DMS53 (cell line): ENCODE measurements at regions not wholly inside any gene's neighbourhood (a gene's known extent, or its start where the extent isn't known, plus 50 kb on each side); places are given as distances from the start of the nearest gene placed in this dataset.
A peak's percentile ranks its signal among the peaks of the same experiment; 100 is the strongest.
"Not testable (repeated sequence)": the region's sequence is repeated elsewhere in the genome, so short reads cannot be mapped to it uniquely, and the experiment has no call there.

Experiments used
- DNase-seq: peaks from one replicate; lab custom pipeline; 2025; lab: John Stamatoyannopoulos, UW

GRCh38 chr7:119266790-119267189, 1006.2 kb upstream of the KCND2 start:
- not testable (repeated sequence) for DNase-seq

DNA sequence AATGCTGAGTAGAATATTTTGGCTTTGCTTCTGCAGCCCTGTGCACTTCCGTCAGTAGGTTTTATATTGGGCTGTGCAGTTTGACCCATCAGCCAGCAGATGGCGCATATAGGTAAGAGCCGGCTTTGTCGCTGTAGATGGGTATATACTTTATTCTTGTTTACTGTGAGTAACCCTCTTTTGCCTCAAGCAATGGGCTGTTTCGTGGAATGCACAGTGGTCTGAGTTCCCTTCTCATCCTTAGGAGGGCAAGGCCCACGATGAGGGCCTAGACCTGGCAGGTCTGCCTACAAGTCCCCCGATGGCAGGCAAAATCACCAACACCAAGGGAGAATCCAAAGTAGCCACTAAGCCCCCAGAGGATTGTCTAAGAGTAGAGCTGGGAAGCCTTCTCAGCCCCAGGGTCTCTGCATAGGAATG, 1002.9 kb upstream of the KCND2 start:
- DNase-seq: peak; percentile 93

- peak; percentile 18 for DNase-seq
Measured at GRCh38 chr7:119270644-119271043, 1002.3 kb upstream of the KCND2 start.

GRCh38 chr7:119271147-119271779, 1001.7 kb upstream of the KCND2 start:
- DNase-seq: no peak

- no peak for DNase-seq
Measured at GRCh38 chr7:119281181-119281846, 991.7 kb upstream of the KCND2 start.

DNA sequence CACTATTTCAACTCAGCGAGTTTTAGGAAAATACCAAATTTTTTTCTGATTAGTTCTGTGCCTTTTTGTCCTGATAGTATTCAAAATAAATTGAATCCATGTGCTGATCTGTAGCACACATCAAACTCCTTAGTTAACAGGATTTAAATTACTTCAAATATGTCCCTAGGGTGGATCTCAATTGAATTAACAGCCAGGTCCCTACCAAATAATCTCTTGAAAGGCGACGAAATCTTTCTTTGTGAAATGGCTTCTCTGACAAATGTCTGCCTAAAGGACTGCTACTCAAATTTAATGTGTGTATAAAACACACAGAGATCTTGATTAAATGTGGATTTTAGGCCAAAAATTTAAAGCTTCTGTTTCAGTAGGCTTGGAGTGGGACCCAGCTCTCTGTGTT, 989.6 kb upstream of the KCND2 start:
- DNase-seq: no peak

DNA sequence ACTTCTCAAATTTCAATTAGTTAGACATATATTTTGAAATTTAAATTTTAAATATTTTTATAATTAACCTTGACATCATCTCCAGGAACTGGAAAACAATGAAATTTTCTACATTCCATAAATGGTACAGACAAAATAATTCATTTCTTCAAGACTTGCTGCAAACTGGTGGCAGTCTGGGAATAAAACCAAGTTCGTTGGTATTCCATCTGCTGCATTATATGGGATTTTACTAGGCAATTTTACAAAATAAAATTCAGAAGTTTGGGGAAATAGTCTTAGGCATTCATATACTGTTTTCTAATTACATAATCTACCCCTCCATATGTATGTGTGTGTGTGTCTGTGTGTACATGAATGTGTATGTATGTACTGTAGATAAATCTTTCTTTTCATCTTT, 984.6 kb upstream of the KCND2 start:
- no peak for DNase-seq

DNA sequence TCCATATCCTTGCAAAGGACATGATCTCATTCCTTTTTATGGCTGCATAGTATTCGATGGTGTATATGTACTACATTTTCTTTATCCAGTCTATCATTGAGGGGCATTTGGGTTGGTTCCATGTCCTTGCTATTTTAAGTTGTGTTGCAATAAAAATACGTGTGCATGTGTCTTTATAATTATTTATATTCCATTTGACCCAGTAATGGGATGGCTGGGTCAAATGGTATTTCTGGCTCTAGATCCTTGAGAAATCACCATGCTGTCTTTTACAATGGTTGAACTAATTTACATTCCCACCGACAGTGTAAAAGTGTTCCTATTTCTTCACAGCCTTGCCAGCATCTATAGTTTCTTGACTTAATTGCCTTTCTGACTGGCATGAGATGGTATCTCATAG, 972.6 kb upstream of the KCND2 start:
- DNase-seq: peak; percentile 19

DNA sequence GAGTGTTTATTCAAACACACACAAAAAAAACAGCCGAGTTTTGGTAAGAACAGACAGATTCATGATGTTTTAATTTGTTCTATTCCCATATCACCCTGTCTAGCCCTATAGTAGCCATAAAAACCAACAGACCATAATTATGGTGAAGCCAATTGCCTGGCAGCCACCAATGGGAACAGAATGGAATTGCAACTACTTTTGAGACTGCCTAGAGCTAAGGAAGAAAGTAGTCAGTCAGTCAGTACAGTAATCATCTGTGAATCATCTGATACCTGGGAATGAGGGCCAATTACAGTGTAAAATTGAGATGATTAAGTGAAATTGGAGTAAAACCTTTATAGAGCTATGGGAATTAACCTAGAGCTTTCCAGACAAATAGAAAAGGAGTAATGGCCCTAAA, 952.7 kb upstream of the KCND2 start:
- peak; percentile 34 for DNase-seq

DNA sequence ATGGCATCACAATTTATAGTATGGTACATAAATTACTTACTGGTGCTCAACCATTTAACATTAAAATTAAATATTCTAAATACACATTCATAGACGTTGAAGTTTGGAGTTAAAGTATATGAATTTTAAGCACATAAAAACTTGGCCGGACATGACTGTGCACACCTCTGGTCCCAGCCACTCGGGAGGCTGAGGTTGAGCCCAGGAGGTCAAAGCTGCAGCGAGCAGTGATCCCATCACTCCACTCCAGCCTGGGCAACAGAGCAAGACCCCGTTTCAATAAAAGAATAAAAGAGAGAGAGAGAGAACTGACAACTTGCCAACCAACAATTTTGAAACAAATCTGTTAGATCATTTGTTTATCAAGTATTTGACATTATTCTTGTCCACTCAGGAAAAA, 943.3 kb upstream of the KCND2 start:
- no peak for DNase-seq

- DNase-seq: peak; percentile 86
Measured at GRCh38 chr7:119335405-119335804, 937.6 kb upstream of the KCND2 start.

DNA sequence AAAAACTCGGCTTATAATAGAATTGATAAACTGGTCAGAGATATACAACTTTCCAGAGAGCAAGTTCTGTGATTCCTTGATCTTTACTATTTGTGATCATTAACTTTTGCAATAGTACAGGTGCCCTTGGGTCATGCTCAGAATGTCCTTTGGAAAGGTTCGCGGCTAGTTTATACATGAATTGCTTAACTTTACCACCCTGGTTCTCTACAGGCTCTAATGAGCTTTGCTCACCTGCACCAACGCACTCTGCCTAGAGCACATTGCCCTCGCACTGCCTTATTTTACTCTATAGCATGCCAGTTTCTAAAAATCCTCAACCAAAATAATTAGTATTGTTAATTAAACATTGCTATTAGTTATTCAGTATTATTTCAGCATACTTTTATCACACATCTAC, 931.2 kb upstream of the KCND2 start:
- DNase-seq: no peak

DNA sequence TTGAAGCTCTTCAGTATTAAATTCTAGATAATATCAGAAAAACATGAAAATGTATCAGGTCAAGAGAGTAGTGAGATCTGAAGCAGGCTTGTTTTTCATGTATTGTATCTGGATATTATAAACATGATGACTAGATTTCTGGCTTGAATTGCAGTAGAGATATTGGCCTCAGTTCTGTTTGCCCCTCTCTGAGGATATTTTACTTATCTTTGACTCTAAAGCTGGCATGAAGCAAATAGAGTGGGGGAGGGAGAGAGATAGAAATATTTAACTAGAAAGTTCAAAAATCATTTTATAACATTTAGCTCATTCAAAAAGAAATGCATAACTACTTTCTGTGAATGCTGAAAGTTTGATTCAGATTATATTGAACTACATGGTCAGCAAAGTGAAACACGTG, 929.7 kb upstream of the KCND2 start:
- DNase-seq: no peak

DNA sequence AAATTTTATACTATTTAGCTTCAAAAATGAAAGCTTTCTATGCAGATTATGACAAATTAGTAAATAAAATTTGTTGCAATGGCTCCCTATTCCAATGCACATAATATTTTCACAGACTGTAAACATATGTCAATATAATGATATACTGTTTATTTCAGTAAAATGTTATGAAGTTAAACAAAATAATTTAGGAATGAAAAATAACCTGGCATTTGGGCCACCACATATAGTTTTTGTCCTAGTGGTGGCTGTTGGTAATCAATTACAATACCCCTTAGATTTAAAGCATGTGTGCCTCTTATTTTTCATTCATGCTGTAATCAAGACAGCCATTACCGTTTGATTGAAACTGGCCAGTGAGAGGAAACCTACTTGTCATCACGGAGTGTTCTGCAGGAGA, 928.5 kb upstream of the KCND2 start:
- no peak for DNase-seq

DNA sequence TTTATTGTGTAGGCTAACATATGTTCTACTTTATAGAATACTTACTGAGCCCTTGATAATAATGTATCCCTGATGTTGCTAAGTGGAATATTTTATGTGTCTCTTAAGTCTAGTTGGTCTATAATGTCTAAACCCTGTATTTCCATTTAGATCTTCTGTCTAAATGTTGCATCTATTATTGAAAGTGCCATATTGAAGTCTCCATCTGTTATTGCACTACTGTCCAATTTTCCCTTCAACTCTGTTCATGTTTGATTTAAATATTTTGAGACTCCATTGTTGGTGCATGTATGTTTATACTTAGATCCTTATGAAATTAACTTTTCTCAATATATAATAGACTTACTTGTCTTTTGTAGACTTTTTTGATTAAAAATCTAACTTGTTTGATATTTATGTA, 924.5 kb upstream of the KCND2 start:
- DNase-seq: no peak

GRCh38 chr7:119350334-119350733, 922.6 kb upstream of the KCND2 start:
- no peak for DNase-seq

GRCh38 chr7:119351320-119351719, 921.7 kb upstream of the KCND2 start:
- no peak for DNase-seq

- DNase-seq: no peak
Measured at GRCh38 chr7:119374436-119374835, 898.5 kb upstream of the KCND2 start.

DNA sequence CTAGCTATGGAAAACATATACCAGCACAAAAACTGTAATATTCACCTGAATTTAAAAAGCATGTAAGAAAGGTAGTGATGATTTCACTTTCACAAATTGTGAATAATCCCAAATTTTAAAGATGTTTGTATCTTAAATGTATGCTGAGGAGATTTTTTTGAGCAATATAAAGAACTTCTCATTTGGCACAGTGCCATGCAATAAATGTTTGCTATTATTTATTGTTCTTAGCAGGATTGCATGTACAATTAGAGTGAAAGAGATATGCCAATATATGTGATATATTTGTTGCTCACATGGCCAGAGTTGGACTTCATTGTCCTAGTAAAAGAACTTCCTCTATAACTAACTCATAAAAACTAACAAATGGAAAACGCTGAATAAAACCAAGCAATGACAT, 895.1 kb upstream of the KCND2 start:
- DNase-seq: no peak

DNA sequence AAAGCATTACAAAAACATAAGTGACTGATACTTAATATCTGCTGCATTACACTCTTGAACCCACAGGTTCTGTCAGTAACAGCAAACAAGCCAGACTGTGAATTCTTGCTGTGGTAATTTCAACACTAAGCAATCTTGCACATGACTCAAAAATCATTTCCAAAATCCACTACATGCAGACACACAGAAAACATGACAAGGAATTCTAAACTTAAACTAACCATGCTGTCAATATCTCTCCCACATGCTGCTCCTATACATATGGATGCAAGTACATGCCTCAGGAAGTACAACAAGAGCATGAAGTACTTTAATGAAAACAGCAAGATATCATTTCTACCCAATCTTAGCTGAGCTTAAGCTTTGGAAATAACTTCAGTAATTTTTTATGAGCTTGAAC, 890.2 kb upstream of the KCND2 start:
- no peak for DNase-seq

GRCh38 chr7:119395024-119395423, 878.0 kb upstream of the KCND2 start:
- DNase-seq: no peak

DNA sequence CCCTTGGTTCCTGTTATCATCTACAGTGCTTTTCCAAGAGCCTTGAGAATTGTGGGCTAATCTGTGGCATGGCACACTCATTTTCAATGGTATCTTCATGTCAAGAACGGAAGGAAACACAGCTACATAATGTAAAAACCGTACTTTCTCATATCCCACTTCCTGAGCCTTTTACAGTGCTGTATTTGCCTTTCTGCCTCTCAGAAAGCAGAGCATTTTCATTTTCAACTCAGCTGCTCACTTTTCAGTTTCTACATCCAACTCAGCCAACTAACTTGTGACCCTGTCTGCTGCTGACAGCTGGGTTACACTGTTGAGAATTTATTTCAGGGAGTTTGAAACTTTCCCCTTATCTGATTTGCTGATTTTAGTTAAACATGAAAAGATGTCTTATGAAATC, 875.8 kb upstream of the KCND2 start:
- no peak for DNase-seq

DNA sequence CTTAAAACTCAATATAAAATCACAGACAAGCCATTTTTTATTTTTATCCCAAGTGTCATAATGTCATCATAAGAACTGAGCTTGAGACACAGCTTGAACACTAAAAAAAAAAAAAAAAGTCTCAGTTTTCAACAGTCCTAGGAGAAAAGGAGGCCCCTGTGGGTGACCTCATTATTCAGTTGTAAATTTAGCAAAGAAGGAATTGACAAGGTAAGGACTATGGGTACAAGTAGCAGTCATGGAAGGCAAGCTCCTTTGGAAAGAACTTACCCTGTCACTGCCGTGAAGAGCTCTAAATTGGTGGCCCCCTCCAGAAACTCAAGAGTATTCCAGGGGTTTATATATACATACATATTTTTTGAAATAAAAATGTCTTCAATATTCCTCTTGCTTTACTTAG, 864.4 kb upstream of the KCND2 start:
- no peak for DNase-seq

GRCh38 chr7:119413314-119413805, 859.6 kb upstream of the KCND2 start:
- no peak for DNase-seq
